SK-N-DZ (cell line): ENCODE measurements at regions not wholly inside any gene's neighbourhood (a gene's known extent, or its start where the extent isn't known, plus 50 kb on each side); places are given as distances from the start of the nearest gene placed in this dataset.
A peak's percentile ranks its signal among the peaks of the same experiment; 100 is the strongest.

Experiments
- DNase-seq: peaks from one replicate; pipeline ENCODE4 v3.0.0-alpha.2; 2015; ENCODE audit warnings: low spot score

DNA sequence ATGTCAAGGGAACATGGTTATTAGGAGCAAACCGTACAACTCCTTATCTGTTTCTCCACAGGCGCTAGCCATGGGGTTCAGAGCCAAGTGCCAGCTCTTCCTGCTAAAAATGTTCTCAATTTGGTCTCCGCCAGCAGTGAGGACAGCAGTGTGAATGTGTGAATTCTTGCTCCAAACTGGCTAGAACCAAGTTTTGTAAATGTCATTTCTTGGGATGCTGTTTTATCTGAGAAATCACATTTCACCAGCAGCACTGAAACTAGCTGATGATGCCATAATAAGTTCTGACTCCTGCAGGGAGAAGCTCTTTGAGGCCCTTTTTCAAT, 140.6 kb upstream of the LGALSL start:
- DNase-seq: no peak

GRCh38 chr2:64315291-64315960, 138.5 kb upstream of the LGALSL start:
- no peak for DNase-seq

- DNase-seq: no peak
Observed at GRCh38 chr2:64317707-64318475, 136.1 kb upstream of the LGALSL start.

DNA sequence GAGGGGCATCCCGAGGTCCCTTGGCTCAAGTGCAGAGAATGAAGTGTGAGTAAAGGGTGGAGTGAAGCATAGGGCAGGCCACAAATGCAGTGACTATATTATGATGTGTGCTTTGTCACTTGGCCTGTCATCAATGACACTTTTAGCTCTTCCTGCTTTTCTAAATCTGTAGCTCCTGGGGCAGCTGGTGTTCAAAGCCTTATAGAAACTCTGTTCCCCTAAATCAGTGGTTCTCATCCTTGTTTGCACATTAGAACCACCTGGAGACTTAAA, 135.6 kb upstream of the LGALSL start:
- DNase-seq: no peak

DNA sequence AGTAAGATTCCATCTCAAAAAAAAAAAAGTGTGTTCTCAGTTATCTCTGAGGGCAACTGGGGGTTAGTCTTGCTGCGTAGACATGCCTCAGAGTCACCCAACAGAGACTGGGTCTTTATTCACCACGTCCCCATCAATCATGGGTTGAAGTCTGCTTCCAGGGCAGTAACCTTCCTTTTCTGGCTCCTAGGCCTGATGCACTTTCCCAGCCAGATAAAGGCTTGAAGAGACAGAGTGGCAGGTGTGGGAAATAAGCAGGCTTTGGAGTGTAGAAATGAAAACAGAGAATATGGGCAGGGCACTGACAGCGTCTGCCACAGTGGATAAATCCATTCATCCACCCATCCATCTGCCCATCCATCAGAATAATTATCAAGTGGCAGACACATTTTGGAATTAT, 134.1 kb upstream of the LGALSL start:
- no peak for DNase-seq

DNA sequence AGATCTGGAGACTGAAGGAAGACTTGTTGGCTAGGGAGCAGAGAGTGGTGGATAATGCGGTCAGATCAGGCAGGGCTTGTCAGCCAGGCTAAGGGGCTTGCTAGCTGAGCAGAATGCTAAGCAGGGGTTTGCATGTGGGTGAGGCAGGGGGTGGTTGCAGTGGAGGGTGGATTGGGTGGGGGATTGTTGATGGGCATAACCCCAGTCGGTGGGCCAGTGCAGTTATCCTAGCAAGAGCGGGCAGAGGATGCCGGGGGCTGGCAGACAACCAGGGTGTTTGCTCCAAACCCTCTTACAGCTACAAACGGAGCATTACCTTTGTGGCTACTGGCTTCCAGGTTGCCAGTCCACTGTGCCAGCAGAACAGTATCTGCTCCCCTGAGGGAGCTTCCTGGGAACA, 131.5 kb upstream of the LGALSL start:
- DNase-seq: no peak

DNA sequence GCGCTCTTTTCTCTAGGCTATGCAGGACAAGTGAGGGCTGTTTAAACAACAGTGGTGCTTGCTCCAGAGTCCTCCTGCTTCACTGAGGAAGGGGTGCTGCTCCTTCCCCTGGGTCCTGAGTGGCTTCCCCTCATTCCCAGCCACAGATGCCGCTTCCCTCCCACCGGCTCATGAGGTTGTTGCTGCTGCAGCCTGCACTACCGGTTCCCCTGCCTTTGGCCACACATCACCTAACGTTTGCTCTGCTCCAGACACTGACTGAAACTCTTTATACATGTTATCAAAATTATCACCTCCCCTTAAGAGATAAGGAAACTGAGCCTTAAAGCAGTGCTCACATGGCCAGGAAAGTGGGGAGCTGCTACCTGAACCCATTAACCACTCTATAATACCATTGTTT, 130.8 kb upstream of the LGALSL start:
- no peak for DNase-seq

DNA sequence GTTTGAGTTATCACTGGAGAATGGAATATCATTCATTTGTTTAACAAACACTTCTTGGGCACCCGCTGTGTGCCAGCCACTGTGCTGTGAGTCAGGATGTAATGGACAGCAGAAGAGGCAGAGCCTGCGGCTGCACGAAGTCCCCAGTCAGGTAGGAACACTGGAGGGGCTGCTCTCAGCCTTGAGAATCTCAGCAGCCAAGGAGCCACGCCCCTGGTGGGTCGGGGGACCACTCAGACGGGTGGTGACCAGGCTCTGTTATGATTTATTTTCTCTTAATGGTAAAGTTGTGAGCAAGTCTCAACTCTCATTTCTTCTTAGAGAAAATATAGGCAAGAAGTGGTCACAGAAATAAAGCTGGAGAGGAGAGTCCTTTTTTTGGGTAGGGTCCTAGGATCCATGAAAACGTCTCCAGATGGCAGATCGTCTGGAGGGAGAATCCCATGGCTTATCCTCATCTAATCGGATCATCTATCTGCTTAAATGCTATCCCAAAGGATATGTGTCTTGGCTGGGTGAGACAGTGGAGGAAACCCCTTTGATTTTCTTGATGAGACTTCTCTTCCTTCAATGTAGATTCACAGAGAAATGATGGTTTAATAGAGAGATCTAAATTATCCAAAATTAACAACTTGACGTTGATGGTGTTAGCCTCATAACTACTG, 129.1 kb upstream of the LGALSL start:
- no peak for DNase-seq

DNA sequence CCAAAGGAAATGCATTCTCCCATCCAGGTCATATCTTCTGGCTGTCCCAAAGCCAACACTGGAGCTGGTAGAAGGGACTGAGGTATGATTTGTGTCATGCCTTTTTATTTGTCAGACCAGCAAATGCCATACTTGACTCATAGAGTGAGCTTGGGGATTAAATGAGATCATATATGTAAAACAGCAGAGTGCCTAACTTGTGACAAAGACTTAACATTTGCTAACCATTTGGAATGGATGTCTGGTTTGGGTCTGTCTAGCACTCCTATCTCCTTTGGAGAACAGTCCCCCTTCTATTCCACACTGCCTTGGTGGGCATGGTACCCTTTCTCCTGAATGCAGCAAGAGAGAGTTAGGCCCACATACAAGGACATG, 128.5 kb upstream of the LGALSL start:
- DNase-seq: no peak

GRCh38 chr2:64325852-64326577, 127.9 kb upstream of the LGALSL start:
- no peak for DNase-seq

GRCh38 chr2:64326578-64327050, 127.3 kb upstream of the LGALSL start:
- no peak for DNase-seq

- no peak for DNase-seq
Observed at GRCh38 chr2:64327129-64327509, 126.8 kb upstream of the LGALSL start.

DNA sequence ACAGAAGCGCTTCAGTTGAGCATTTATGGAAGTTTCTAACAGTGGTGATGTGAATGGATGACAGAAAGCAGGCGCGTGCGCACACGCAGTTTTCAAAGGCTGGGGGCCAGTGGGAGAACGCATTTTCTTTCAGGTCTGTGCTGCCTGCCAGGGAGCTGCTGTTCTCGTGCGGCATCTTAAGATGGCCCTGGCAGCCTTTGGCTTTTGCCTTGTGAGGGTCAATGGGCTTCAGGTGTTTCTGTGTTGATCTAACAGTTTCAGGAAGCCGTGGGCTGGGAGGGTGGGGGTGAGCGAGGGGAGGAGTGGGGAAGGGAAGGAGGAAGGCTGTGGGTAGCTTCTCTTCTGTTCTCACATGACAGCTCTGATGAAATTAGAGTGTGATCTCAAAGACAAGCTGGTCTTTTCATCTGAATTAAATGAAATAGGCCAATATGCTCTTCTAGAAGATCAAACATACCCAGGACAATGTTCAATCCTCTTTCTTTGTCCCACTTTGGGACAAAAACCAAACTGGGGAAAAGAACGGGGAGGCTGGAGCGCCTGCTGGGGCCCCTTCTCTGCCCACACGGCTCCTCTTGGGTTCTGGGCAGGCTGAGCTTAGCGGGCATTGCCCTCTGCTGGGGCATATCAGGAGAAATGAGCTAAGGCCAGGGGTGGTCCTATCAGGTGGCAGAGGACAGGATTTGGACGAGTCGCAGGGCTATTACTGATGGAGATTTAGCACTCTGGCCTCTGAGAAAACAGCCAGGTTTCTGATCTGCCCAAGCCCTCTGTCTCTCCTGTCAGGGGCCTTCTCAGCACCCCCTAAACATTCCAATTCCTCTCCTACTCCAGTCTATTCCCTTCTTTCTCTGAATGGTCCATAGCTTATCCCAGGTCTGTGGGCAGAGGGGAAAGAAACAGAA, 126.2 kb upstream of the LGALSL start:
- peak; percentile 50 for DNase-seq

DNA sequence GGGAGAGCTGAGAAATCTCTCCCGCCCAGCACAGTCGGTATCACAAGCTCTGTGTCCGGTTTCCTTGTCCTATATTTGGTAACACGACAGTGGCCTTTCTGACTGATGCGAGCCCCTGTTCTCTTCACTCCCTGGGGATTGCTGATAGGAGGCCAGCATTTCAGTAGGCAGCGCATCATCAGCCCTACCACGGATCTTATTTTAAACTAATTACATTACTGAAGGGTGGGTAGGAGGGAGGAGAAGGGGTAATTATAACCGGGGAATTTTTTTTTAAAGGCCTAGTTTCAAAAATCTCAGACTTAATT, 125.6 kb upstream of the LGALSL start:
- DNase-seq: peak; percentile 67

GRCh38 chr2:64328756-64329155, 125.2 kb upstream of the LGALSL start:
- no peak for DNase-seq

DNA sequence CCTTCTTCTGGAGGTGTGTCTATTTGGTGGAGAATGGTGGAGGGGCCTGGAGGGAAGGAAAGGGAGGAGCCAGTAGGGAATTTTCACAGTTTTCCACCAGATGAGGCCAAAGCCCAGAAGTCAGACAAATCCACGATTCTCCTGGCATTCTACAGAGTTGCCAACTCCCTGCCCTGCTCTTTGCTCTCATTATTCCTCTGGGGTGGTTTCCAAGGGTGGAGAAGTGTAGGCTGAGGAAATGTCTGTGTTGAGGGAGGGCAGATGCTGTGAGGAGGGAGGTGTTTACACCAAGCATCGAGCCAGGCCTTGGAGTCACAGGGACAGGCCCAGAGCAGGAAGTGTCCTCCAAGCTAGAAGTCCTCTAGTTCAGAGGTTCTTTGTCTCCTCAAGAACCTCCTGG, 124.1 kb upstream of the LGALSL start:
- DNase-seq: no peak

DNA sequence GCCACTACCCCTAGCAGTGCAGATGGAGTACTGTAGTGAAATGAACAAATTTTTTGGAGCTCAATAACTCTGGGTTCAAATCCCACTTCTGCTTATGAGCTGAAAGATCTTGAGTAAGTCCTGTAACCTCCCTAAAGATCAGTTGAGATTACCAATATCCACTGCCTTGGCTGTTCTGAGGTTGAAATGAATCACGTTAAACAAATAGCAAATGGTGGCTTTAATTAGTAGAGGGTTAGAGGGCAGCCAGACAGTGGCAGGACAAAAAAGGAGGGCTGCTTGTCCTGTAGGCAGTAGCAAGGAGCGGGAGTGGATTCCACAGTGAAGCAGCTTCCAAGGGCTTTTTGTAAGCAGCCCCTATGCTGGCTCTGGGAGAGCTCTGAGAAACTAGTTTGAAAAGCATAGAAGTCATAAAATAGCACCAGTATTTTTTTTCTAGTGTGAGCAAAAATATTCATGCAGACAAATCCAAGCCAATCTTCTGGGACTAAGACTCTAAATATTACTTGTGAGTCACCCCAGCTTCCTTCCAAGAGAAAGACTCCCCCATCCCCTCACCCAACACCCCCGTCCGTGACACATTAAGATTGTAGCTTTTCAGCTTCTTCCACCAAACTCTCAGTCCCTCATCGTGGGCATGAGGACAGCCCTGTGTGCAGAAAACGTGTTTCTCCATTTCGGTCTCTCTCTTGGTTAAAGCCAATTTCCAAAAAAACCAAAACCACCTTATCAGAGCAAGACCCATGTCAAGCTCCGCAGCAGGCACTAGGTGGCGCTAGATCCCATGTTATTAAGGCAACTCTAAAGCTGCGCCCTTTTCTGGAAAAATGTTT, 123.5 kb upstream of the LGALSL start:
- DNase-seq: peak; percentile 85

- no peak for DNase-seq
Observed at GRCh38 chr2:64331114-64331645, 122.8 kb upstream of the LGALSL start.

DNA sequence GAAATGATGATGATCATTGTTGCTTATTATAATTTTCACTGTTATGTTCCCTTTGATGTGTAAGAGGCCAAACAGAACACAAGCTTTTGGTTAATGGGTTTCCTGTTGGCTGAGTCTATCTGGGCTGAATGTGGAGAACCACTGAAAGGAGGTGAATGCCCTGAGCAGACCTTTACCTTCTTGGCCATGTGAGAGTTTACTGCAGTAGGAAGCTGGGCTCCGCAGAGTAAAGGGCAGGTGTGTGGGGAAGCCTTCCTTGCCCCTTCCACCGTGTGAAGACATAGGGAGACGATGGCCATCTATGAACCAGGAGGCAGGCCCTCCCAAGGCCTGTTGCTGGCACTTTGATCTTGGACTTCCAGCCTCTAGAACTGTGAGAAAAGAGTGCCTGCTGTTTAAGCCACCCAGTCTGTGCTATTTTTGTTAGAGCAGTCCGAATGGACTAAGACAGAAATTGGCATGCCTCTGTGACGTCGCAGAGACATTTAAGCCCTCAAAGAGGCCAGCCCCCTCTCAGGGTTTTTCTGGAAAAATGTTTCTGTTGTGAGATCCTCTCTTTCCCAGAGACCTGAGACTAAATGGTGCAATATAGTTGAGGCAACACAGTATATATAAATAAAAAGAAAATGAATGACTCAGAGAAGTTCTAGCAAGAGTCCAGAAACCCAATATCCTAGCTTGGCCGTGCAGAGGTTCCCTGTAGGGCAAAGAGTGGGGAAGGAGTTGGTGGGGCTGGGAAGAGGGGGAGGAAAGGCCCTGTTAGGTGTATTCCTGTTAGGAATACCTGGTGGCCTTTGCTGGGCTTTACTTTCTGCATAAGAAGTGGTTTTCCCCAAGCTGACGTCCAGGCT, 121.9 kb upstream of the LGALSL start:
- DNase-seq: no peak

DNA sequence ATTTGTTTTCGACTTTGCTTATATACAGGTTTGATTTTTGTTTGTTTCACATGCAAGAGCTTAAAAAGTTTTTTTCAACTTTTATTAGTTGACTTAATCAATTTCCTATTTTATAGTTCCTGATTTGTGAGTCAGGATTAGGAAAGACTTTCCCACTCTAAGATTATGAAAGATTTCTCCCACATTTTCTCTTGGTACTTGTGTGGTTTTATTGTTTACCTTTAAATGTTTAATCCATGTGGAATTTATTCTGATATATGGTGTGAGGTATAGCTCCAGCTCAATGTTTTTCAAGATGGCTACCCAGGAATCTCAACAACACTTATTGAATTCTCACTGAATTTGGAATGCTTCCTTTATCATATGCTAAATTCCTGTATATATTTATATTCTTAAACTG, 117.8 kb upstream of the LGALSL start:
- no peak for DNase-seq
